ENCODE measurements at regions not wholly inside any gene's neighbourhood (a gene's known extent, or its start where the extent isn't known, plus 50 kb on each side); places are given as distances from the start of the nearest gene placed in this dataset.
A peak's percentile ranks its signal among the peaks of the same experiment; 100 is the strongest.

GRCh38 chr9:126159430-126160060 lies 167.1 kb upstream of the MVB12B start:
- CTCF ChIA-PET = no interaction called here
- Histone ChIP-seq H3K27me3 (ENCODE audit: control insufficient read depth in 1 of 2, insufficient read depth in 2 of 2, low read length in 2 of 2) (no peaks in the 10 kb centered on the region), H3K4me1 (ENCODE audit: insufficient read depth, low read length) (no peaks in the 10 kb centered on the region), H3K9me3 (ENCODE audit: control insufficient read depth in 1 of 2, insufficient read depth in 1 of 2, low read length in 2 of 2) (peaks cover 0 to under 1% of the 10 kb centered on the region in 2 experiments), H3K36me3 (ENCODE audit: insufficient read depth, low read length) (no peaks in the 10 kb centered on the region), H3K27ac (ENCODE audit: low read depth in 1 of 2, low read length in 2 of 2) (no peak overlapping the region), H3K4me3 (ENCODE audit: low read length) (no peak overlapping the region)
- ATAC-seq (ENCODE audit: poor library complexity) (no peak), DNase-seq (no peak)
- no peak overlapping the region for H3K27ac Mint-ChIP-seq
- no peaks in the 10 kb centered on the region for H3K9me3 Mint-ChIP-seq
- intact Hi-C loops (cut with DNase I, micrococcal nuclease) = no loop called here
- H3K36me3 Mint-ChIP-seq (ENCODE audit: low read depth) = no peaks in the 10 kb centered on the region
- H3K4me3 Mint-ChIP-seq = no peak overlapping the region
- TF ChIP-seq CTCF (IDR thresholded peaks at IDR 0.05) = no peak
- POLR2A ChIA-PET = no interaction called here
- no peaks in the 10 kb centered on the region for H3K4me1 Mint-ChIP-seq (ENCODE audit: low read depth)
- peaks cover 8% of the 10 kb centered on the region for H3K27me3 Mint-ChIP-seq

- H3K4me3 Mint-ChIP-seq = no peak overlapping the region
- peaks cover 11% of the 10 kb centered on the region for H3K27me3 Mint-ChIP-seq
- no peak for DNase-seq
- Histone ChIP-seq H3K9me3 (ENCODE audit: control insufficient read depth in 1 of 2, insufficient read depth in 1 of 2, low read length in 2 of 2) (no peaks in the 10 kb centered on the region), H3K4me1 (ENCODE audit: insufficient read depth, low read length) (no peaks in the 10 kb centered on the region), H3K36me3 (ENCODE audit: insufficient read depth, low read length) (no peaks in the 10 kb centered on the region), H3K27me3 (ENCODE audit: control insufficient read depth in 1 of 2, insufficient read depth in 2 of 2, low read length in 2 of 2) (no peaks in the 10 kb centered on the region), H3K27ac (ENCODE audit: low read depth in 1 of 2, low read length in 2 of 2) (no peak overlapping the region), H3K4me3 (ENCODE audit: low read length) (no peak overlapping the region)
- H3K9me3 Mint-ChIP-seq = no peaks in the 10 kb centered on the region
- ATAC-seq (ENCODE audit: poor library complexity) = no peak
- no peaks in the 10 kb centered on the region for H3K4me1 Mint-ChIP-seq (ENCODE audit: low read depth)
- H3K36me3 Mint-ChIP-seq (ENCODE audit: low read depth) = no peaks in the 10 kb centered on the region
- POLR2A ChIA-PET = no interaction called here
- TF ChIP-seq CTCF (IDR thresholded peaks at IDR 0.05) = no peak
- intact Hi-C loops (cut with DNase I, micrococcal nuclease) = no loop called here
- CTCF ChIA-PET = no interaction called here
- H3K27ac Mint-ChIP-seq = no peak overlapping the region
Measured at GRCh38 chr9:126160067-126160853, 166.4 kb upstream of the MVB12B start.

- intact Hi-C loops (cut with DNase I, micrococcal nuclease) = no loop called here
- DNase-seq (no peak), ATAC-seq (ENCODE audit: poor library complexity) (no peak)
- Mint-ChIP-seq H3K4me1 (ENCODE audit: low read depth) (no peaks in the 10 kb centered on the region), H3K27me3 (peaks cover 14% of the 10 kb centered on the region), H3K9me3 (no peaks in the 10 kb centered on the region), H3K36me3 (ENCODE audit: low read depth) (no peaks in the 10 kb centered on the region), H3K27ac (no peak overlapping the region), H3K4me3 (no peak overlapping the region)
- Histone ChIP-seq H3K27ac (ENCODE audit: low read depth in 1 of 2, low read length in 2 of 2) (no peak overlapping the region), H3K4me3 (ENCODE audit: low read length) (no peak overlapping the region), H3K4me1 (ENCODE audit: insufficient read depth, low read length) (no peaks in the 10 kb centered on the region), H3K36me3 (ENCODE audit: insufficient read depth, low read length) (no peaks in the 10 kb centered on the region), H3K9me3 (ENCODE audit: control insufficient read depth in 1 of 2, insufficient read depth in 1 of 2, low read length in 2 of 2) (no peaks in the 10 kb centered on the region), H3K27me3 (ENCODE audit: control insufficient read depth in 1 of 2, insufficient read depth in 2 of 2, low read length in 2 of 2) (no peaks in the 10 kb centered on the region)
- POLR2A ChIA-PET = no interaction called here
- peak; percentile 28 for TF ChIP-seq CTCF (IDR thresholded peaks at IDR 0.05)
- CTCF ChIA-PET = no interaction called here
Measured at GRCh38 chr9:126160854-126161329, 165.7 kb upstream of the MVB12B start.
